Naive thymus-derived CD4-positive, alpha-beta T cell (primary cell): ENCODE measurements at regions not wholly inside any gene's neighbourhood (a gene's known extent, or its start where the extent isn't known, plus 50 kb on each side); places are given as distances from the start of the nearest gene placed in this dataset.

Experiments used
- ATAC-seq: fragments of 150-1000 bp; cut with Tn5 transposase; 2 replicates; pipeline ENCODE4 v1.10.0; 2021; ENCODE audit warnings: mild to moderate bottlenecking, moderate library complexity
- CTCF ChIA-PET: fragments of 350-600 bp; sonication (Branson Sonifier 250); formaldehyde crosslinking; loops from one replicate; lab custom pipeline; 2021; ENCODE audit warnings: antibody characterized with exemption; lab: Charles Lee
- POLR2A ChIA-PET: fragments of 350-600 bp; sonication (Branson Sonifier 250); formaldehyde crosslinking; loops from one replicate; lab custom pipeline; 2021; ENCODE audit warnings: antibody characterized with exemption, inconsistent platforms; lab: Charles Lee
- DNase-seq, 9 donors: peaks; one replicate each; pipeline versions ENCODE4 v3.0.0 to v3.0.0-alpha.2; 2020 to 2022; ENCODE audit warnings: mixed read lengths in 1 of 9
- H3K27ac ChIP-seq: one replicate; pipeline ENCODE4 v1.7.0; 2013; ENCODE audit warnings: mild to moderate bottlenecking, low read depth, low read length, moderate library complexity
- H3K27me3 ChIP-seq, 2 donors: one replicate each; pipeline ENCODE4 v1.7.0; 2013; ENCODE audit warnings: low read length in 2 of 2, mild to moderate bottlenecking in 2 of 2, moderate library complexity in 2 of 2; ENCODE audit not compliant: control insufficient read depth in 2 of 2, insufficient read depth in 2 of 2
- H3K36me3 ChIP-seq, 3 experiments: 1 replicate in 2 of 3; 2 replicates in 1 of 3; pipeline ENCODE4 v1.7.0; 2013; ENCODE audit warnings: low read length in 3 of 3, mild to moderate bottlenecking in 3 of 3, moderate library complexity in 1 of 3; ENCODE audit not compliant: insufficient read depth in 3 of 3, control insufficient read depth in 2 of 3
- H3K4me1 ChIP-seq, 2 donors: one replicate each; pipeline ENCODE4 v1.7.0; 2013; ENCODE audit warnings: low read length in 2 of 2, mild to moderate bottlenecking in 2 of 2, moderate library complexity in 1 of 2; ENCODE audit not compliant: control insufficient read depth in 2 of 2, insufficient read depth in 2 of 2
- H3K4me3 ChIP-seq: 2 replicates; pipeline ENCODE4 v1.7.0; 2013; ENCODE audit warnings: mild to moderate bottlenecking, low read length
- H3K9me3 ChIP-seq, 3 experiments: 1 replicate in 2 of 3; 2 replicates in 1 of 3; pipeline ENCODE4 v1.7.0; 2013; ENCODE audit warnings: low read length in 3 of 3; ENCODE audit not compliant: control insufficient read depth in 2 of 3
- H3K27ac Mint-ChIP-seq, 9 donors: one replicate each; pipeline ENCODE4 v1.8.0; 2020 to 2022; ENCODE audit warnings: mixed read lengths in 9 of 9, mild to moderate bottlenecking in 8 of 9, moderate library complexity in 5 of 9, inconsistent platforms in 2 of 9
- H3K27me3 Mint-ChIP-seq, 5 donors: one replicate each; pipeline ENCODE4 v1.8.0; 2021 to 2022; ENCODE audit warnings: mixed read lengths in 5 of 5, mild to moderate bottlenecking in 1 of 5
- H3K36me3 Mint-ChIP-seq, 5 donors: one replicate each; pipeline ENCODE4 v1.8.0; 2020 to 2022; ENCODE audit warnings: mixed read lengths in 5 of 5, mild to moderate bottlenecking in 3 of 5, inconsistent platforms in 1 of 5
- H3K4me1 Mint-ChIP-seq, 7 donors: one replicate each; pipeline ENCODE4 v1.8.0; 2020 to 2022; ENCODE audit warnings: mixed read lengths in 7 of 7, mild to moderate bottlenecking in 3 of 7, inconsistent platforms in 1 of 7
- H3K4me3 Mint-ChIP-seq, 10 donors: one replicate each; pipeline ENCODE4 v1.8.0; 2020 to 2022; ENCODE audit warnings: mild to moderate bottlenecking in 10 of 10, mixed read lengths in 10 of 10, moderate library complexity in 6 of 10, inconsistent platforms in 2 of 10
- H3K9me3 Mint-ChIP-seq, 11 donors: one replicate each; pipeline ENCODE4 v1.8.0; 2020 to 2022; ENCODE audit warnings: mixed read lengths in 11 of 11, mild to moderate bottlenecking in 4 of 11, inconsistent platforms in 1 of 11, moderate library complexity in 1 of 11
- intact Hi-C, 2 donors: fragments of 100-400 bp; cut with micrococcal nuclease; formaldehyde crosslinking; loops; one replicate each; pipeline ENCODE4 v1.15.1; 2023

DNA sequence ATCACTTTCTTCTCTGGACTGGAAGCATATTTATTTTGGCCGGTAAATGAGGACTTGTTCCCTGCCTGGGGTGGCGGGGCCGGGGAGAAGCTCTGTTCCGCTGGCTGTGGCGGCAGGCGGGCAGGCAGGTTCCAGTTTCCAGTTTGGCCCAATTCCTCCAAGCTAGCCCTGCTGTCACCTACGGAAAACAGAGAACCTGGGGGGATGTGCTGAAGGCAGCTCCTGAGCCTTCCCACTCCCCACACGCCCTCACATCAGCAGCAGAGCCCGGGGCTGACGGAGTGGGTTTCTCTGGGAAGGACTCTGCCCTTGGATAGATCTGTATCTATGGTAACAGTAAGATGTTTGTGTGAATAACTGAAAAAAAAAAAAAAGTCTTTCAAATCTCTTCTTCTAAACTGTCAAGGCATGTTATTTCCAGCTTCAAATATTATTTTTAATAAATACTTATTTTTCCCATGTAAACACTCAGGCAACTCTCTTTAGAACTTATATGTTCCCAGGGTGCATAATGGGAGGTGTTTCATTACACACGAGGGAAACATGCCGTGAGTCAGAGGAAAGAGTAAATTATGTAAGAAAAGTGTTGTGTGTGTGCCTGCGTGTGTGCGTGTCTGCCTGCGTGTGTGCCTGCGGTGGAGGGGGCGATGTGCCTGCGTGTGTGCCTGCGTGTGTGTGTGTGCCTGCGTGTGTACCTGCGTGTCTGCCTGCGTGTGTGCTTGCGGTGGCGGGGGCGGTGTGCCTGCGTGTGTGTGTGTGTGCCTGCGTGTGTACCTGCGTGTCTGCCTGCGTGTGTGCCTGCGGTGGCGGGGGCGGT lies 116.1 kb upstream of the ZNF516 start:
- no peak for ATAC-seq

DNA sequence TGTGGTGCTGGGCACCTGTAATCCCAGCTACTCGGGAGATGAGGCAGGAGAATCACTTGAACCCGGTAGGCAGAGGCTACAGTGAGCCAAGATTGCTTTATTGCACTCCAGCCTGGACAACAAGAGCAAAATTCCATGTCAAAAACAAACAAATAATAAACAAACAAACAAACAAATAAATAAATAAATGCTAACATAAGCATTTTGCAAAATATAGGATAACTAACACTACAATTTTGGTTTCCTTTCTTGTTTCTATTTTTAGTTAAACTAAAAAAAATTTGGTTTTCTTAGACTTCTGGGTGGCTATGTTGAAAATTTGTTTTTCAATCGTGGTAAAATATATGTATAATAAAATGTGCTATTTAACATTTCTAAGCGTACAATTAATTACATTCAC lies 115.0 kb upstream of the ZNF516 start:
- no peaks in the 10 kb centered on the region for H3K36me3 ChIP-seq
- ATAC-seq (no peak), DNase-seq (no peak)
- ChIA-PET CTCF (no interaction called here), POLR2A (no interaction called here)
- no peaks in the 10 kb centered on the region for H3K4me1 Mint-ChIP-seq
- H3K27ac Mint-ChIP-seq: no peak overlapping the region
- no peak overlapping the region for H3K27ac ChIP-seq
- no peaks in the 10 kb centered on the region for H3K4me1 ChIP-seq
- no peak overlapping the region for H3K4me3 ChIP-seq
- H3K27me3 ChIP-seq: no peaks in the 10 kb centered on the region
- peaks cover 0 to 1% (median 0%) of the 10 kb centered on the region in 5 donors for H3K27me3 Mint-ChIP-seq
- no peaks in the 10 kb centered on the region for H3K9me3 ChIP-seq
- H3K9me3 Mint-ChIP-seq: no peaks in the 10 kb centered on the region
- H3K36me3 Mint-ChIP-seq: no peaks in the 10 kb centered on the region
- H3K4me3 Mint-ChIP-seq: no peak overlapping the region
- intact Hi-C loops: no loop called here

More for the DNA sequence above, 116.1 kb upstream of the ZNF516 start:
- no peaks in the 10 kb centered on the region for H3K36me3 ChIP-seq
- no peaks in the 10 kb centered on the region for H3K4me1 ChIP-seq
- intact Hi-C loops: no loop called here
- no peak for DNase-seq
- H3K27ac ChIP-seq: no peak overlapping the region
- ChIA-PET POLR2A (no interaction called here), CTCF (interaction anchor here (0.6 kb wide), 1 partner anchor 98 kb away, joined by 3 read pairs; no protein-coding TSS in a partner anchor)
- no peaks in the 10 kb centered on the region for H3K27me3 ChIP-seq
- no peaks in the 10 kb centered on the region for H3K9me3 ChIP-seq
- Mint-ChIP-seq H3K4me3 (no peak overlapping the region), H3K27ac (no peak overlapping the region), H3K36me3 (no peaks in the 10 kb centered on the region), H3K4me1 (no peaks in the 10 kb centered on the region), H3K9me3 (no peaks in the 10 kb centered on the region), H3K27me3 (peaks cover 0 to 7% (median 4%) of the 10 kb centered on the region in 5 donors)
- no peak overlapping the region for H3K4me3 ChIP-seq

DNA sequence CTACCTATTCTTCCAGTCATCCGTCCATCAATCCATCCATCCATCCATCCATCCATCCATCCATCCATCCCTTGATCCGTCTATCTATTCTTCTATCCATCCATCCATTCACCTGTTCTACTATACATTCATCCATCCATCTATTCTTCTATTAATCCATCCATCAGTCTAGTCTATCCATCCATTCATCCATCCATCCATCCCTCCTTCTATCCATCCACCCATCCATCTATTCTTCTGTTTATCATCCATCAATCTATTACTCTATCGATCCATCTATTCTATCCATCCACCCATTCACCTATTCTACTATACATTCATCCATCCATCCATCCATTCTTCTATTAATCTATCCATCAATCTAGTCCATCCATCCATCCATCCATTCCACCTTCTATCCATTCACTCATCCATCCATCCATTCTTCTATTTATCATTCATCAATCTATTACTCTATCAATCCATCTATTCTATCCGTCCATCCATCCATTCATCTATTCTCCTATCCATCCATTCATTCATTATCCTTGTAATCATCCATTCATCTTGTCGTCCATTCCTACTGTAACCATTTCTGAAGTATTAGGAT lies 110.4 kb upstream of the ZNF516 start:
- no peak overlapping the region for H3K27ac Mint-ChIP-seq

DNA sequence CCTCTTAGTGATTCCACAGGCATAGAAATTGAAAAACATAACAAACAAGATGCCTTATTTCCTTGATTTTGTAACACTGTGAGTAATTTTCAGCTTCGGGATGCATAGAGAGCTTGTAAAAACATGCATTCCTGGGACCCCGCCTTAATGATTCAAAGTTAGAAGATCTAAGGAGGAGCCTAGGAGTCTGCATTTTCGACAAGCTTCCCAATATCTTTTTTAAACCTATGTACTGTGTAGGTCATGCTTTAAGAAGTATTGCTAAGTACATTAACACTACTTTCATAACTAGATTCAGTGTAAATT lies 109.8 kb upstream of the ZNF516 start:
- Mint-ChIP-seq H3K4me3 (no peak overlapping the region), H3K27me3 (no peaks in the 10 kb centered on the region)
- no peak for DNase-seq

More for the DNA sequence above, 110.4 kb upstream of the ZNF516 start:
- DNase-seq (no peak), ATAC-seq (no peak)
- intact Hi-C loops: no loop called here
- Mint-ChIP-seq H3K9me3 (no peaks in the 10 kb centered on the region), H3K27me3 (no peaks in the 10 kb centered on the region), H3K36me3 (no peaks in the 10 kb centered on the region), H3K4me1 (no peaks in the 10 kb centered on the region), H3K4me3 (no peak overlapping the region)
- Histone ChIP-seq H3K9me3 (no peaks in the 10 kb centered on the region), H3K36me3 (no peaks in the 10 kb centered on the region), H3K27ac (no peak overlapping the region), H3K4me3 (no peak overlapping the region), H3K27me3 (no peaks in the 10 kb centered on the region), H3K4me1 (no peaks in the 10 kb centered on the region)
- ChIA-PET CTCF (no interaction called here), POLR2A (no interaction called here)

DNA sequence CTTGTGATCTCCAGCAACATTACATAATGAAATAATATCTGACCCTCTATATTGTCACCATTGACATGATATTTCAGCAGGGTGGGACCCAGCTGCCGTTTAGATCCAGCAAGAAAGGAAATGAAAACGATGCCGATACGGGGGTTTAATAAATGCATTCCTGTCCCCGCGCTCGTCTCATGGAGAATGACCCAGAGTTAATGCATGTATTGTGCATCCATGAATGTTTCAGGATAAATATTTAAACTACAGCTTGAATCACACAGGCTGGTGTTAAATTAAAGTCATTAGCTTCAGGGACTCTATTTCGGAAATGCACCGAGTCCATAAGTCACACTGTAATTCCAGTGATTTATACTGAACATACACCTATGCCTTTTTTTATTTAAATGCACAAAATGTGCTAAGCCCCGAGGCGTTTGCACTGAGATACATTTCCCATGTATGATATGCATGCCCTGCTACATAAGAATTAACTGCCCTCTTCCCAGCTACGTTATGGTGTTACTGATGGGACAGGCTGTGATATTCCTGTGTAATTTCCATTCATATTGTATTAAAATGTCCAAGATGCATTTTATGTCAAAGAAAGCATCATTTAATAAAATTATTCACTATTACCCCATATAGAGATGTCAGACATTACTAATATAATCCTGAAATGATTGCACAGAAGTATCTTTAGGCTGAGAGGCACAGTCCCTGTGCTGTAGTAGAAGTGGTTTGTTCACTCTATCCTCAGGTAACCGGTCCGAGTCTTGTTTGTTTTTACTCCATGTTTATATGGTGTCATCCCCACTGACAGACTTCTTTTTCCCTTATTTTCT lies 109.3 kb upstream of the ZNF516 start:
- ChIA-PET CTCF (no interaction called here), POLR2A (no interaction called here)
- H3K27ac ChIP-seq: no peak overlapping the region
- Mint-ChIP-seq H3K27me3 (no peaks in the 10 kb centered on the region), H3K9me3 (no peaks in the 10 kb centered on the region), H3K36me3 (no peaks in the 10 kb centered on the region), H3K4me3 (no peak overlapping the region), H3K4me1 (no peaks in the 10 kb centered on the region), H3K27ac (no peak overlapping the region)
- H3K4me3 ChIP-seq: no peak overlapping the region
- no peaks in the 10 kb centered on the region for H3K27me3 ChIP-seq
- H3K36me3 ChIP-seq: no peaks in the 10 kb centered on the region
- no peaks in the 10 kb centered on the region for H3K9me3 ChIP-seq
- DNase-seq (no peak), ATAC-seq (no peak)
- intact Hi-C loops: no loop called here
- no peaks in the 10 kb centered on the region for H3K4me1 ChIP-seq

More for the DNA sequence above, 109.8 kb upstream of the ZNF516 start:
- intact Hi-C loops: no loop called here
- no peak overlapping the region for H3K27ac ChIP-seq
- H3K4me1 Mint-ChIP-seq: no peaks in the 10 kb centered on the region
- no peak for ATAC-seq
- POLR2A ChIA-PET: no interaction called here
- H3K36me3 ChIP-seq: no peaks in the 10 kb centered on the region
- no peaks in the 10 kb centered on the region for H3K27me3 ChIP-seq
- H3K36me3 Mint-ChIP-seq: no peaks in the 10 kb centered on the region
- no peaks in the 10 kb centered on the region for H3K4me1 ChIP-seq
- no peaks in the 10 kb centered on the region for H3K9me3 Mint-ChIP-seq
- H3K27ac Mint-ChIP-seq: no peak overlapping the region
- no peaks in the 10 kb centered on the region for H3K9me3 ChIP-seq
- no peak overlapping the region for H3K4me3 ChIP-seq
- CTCF ChIA-PET: no interaction called here

DNA sequence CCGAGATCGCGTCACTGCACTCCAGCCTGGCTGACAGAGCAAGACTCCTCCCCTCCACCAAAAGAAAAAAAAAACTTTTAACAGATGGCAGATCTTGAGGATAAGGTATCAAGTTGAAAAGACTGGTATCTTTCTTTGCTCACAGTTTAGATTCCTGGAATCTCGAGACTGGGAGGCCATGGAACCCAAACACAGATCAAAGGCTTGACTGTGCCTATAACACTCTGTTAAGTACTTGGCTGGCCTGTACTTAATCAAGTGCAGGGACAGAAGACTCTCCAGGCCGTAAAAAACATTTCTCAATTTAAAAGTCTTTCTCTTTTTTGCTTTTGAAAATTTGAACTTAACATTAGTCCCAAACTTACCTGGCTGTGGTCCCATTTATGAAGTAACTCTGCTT lies 107.1 kb upstream of the ZNF516 start:
- ATAC-seq (no peak), DNase-seq (no peak)
- H3K27me3 Mint-ChIP-seq: peaks cover 0 to 6% (median 0%) of the 10 kb centered on the region in 5 donors
- H3K9me3 Mint-ChIP-seq: no peaks in the 10 kb centered on the region
- H3K9me3 ChIP-seq: no peaks in the 10 kb centered on the region
- no peak overlapping the region for H3K4me3 Mint-ChIP-seq
- H3K4me1 ChIP-seq: no peaks in the 10 kb centered on the region
- H3K27ac Mint-ChIP-seq: no peak overlapping the region
- POLR2A ChIA-PET: no interaction called here
- H3K27ac ChIP-seq: no peak overlapping the region
- peaks cover 0 to 11% (median 0%) of the 10 kb centered on the region in 7 donors for H3K4me1 Mint-ChIP-seq
- no peak overlapping the region for H3K4me3 ChIP-seq
- CTCF ChIA-PET: no interaction called here
- intact Hi-C loops: no loop called here
- H3K36me3 Mint-ChIP-seq: no peaks in the 10 kb centered on the region
- no peaks in the 10 kb centered on the region for H3K27me3 ChIP-seq
- no peaks in the 10 kb centered on the region for H3K36me3 ChIP-seq
